Activated T-helper 2 cell treated with anti-CD3 and anti-CD28 coated beads, Interferon-gamma antibody, Interleukin-2, Interleukin-4, amounts not matched to agents 10 μg/mL and 5 μg/mL and 100 μg/mL, durations not matched to agents 14 hours and 24 hours and 36 hours (primary cell): ENCODE measurements at regions not wholly inside any gene's neighbourhood (a gene's known extent, or its start where the extent isn't known, plus 50 kb on each side); places are given as distances from the start of the nearest gene placed in this dataset.
A peak's percentile ranks its signal among the peaks of the same experiment; 100 is the strongest.

ENCODE experiments used
- DNase-seq: peaks from one replicate; pipeline ENCODE4 v3.0.0; 2021; ENCODE audit warnings: low spot score
- H3K27ac Mint-ChIP-seq: one replicate; pipeline ENCODE4 v1.8.0; 2021; ENCODE audit warnings: mixed read lengths
- H3K27me3 Mint-ChIP-seq: one replicate; pipeline ENCODE4 v1.8.0; 2021; ENCODE audit warnings: low read depth, mixed read lengths
- H3K36me3 Mint-ChIP-seq: one replicate; pipeline ENCODE4 v1.8.0; 2021; ENCODE audit warnings: low read depth, mixed read lengths
- H3K4me1 Mint-ChIP-seq: one replicate; pipeline ENCODE4 v1.8.0; 2021; ENCODE audit warnings: low read depth, mixed read lengths
- H3K4me3 Mint-ChIP-seq: one replicate; pipeline ENCODE4 v1.8.0; 2021; ENCODE audit warnings: low read depth, mild to moderate bottlenecking, moderate library complexity, mixed read lengths
- H3K9me3 Mint-ChIP-seq: one replicate; pipeline ENCODE4 v1.8.0; 2021; ENCODE audit warnings: mixed read lengths
- intact Hi-C: fragments of 100-400 bp; cut with micrococcal nuclease; formaldehyde crosslinking; loops from one replicate; pipeline ENCODE4 v1.15.1; 2023

DNA sequence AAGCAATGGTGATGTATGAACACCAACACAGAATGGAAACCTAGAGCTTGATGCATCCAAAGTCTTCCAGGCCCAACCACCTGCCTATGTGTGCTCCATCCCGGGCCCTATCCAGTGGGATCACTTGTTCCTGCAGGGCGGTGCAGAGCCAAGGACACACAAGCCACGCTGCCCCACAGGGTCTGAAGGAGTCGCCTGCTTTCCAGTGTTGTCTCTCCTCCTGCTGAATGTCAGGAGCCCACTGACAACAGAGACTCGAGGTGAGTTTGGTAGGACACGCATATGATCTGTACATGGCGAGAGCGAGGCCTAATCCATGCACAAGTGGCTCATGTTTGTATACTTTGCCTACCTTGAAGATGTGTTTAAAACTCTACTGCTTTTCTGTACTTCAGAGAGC is 70.9 kb upstream of the FHL2 start:
- H3K9me3 Mint-ChIP-seq, result no peaks in the 10 kb centered on the region
- no peak overlapping the region for H3K27ac Mint-ChIP-seq
- no peak for DNase-seq
- peaks cover 13% of the 10 kb centered on the region for H3K4me1 Mint-ChIP-seq
- intact Hi-C loops, result no loop called here
- H3K4me3 Mint-ChIP-seq, result no peak overlapping the region
- H3K36me3 Mint-ChIP-seq, result no peaks in the 10 kb centered on the region
- peaks cover 16% of the 10 kb centered on the region for H3K27me3 Mint-ChIP-seq

- peaks cover 13% of the 10 kb centered on the region for H3K4me1 Mint-ChIP-seq
- peak overlapping the region; percentile 42 for H3K27ac Mint-ChIP-seq
Measured at GRCh38 chr2:105468582-105469042, 69.8 kb upstream of the FHL2 start.

GRCh38 chr2:105464325-105464724 is 65.5 kb upstream of the FHL2 start:
- no peaks in the 10 kb centered on the region for H3K9me3 Mint-ChIP-seq
- H3K4me3 Mint-ChIP-seq, result no peak overlapping the region
- DNase-seq, result no peak
- intact Hi-C loops, result no loop called here
- no peak overlapping the region for H3K27ac Mint-ChIP-seq
- no peaks in the 10 kb centered on the region for H3K36me3 Mint-ChIP-seq
- peaks cover 13% of the 10 kb centered on the region for H3K4me1 Mint-ChIP-seq
- H3K27me3 Mint-ChIP-seq, result peaks cover 13% of the 10 kb centered on the region

More at GRCh38 chr2:105468582-105469042, 69.8 kb upstream of the FHL2 start:
- no peak for DNase-seq
- Mint-ChIP-seq H3K9me3 (no peaks in the 10 kb centered on the region), H3K36me3 (no peaks in the 10 kb centered on the region), H3K27me3 (peaks cover 11% of the 10 kb centered on the region), H3K4me3 (no peak overlapping the region)
- intact Hi-C loops, result no loop called here

GRCh38 chr2:105460048-105460732 is 61.3 kb upstream of the FHL2 start:
- intact Hi-C loops, result no loop called here
- Mint-ChIP-seq H3K36me3 (no peaks in the 10 kb centered on the region), H3K27me3 (peaks cover 9% of the 10 kb centered on the region), H3K9me3 (no peaks in the 10 kb centered on the region), H3K4me3 (no peak overlapping the region), H3K4me1 (no peaks in the 10 kb centered on the region), H3K27ac (no peak overlapping the region)
- no peak for DNase-seq

- intact Hi-C loops, result no loop called here
- Mint-ChIP-seq H3K9me3 (no peaks in the 10 kb centered on the region), H3K27me3 (peaks cover 11% of the 10 kb centered on the region), H3K4me1 (no peaks in the 10 kb centered on the region), H3K27ac (no peak overlapping the region), H3K4me3 (no peak overlapping the region), H3K36me3 (no peaks in the 10 kb centered on the region)
- DNase-seq, result no peak
Measured at GRCh38 chr2:105458076-105458475, 59.2 kb upstream of the FHL2 start.

GRCh38 chr2:105455488-105456003 is 56.7 kb upstream of the FHL2 start:
- intact Hi-C loops, result no loop called here
- peaks cover 14% of the 10 kb centered on the region for H3K27me3 Mint-ChIP-seq
- no peaks in the 10 kb centered on the region for H3K4me1 Mint-ChIP-seq
- H3K36me3 Mint-ChIP-seq, result no peaks in the 10 kb centered on the region
- no peak overlapping the region for H3K4me3 Mint-ChIP-seq
- no peaks in the 10 kb centered on the region for H3K9me3 Mint-ChIP-seq
- no peak overlapping the region for H3K27ac Mint-ChIP-seq
- DNase-seq, result no peak

DNA sequence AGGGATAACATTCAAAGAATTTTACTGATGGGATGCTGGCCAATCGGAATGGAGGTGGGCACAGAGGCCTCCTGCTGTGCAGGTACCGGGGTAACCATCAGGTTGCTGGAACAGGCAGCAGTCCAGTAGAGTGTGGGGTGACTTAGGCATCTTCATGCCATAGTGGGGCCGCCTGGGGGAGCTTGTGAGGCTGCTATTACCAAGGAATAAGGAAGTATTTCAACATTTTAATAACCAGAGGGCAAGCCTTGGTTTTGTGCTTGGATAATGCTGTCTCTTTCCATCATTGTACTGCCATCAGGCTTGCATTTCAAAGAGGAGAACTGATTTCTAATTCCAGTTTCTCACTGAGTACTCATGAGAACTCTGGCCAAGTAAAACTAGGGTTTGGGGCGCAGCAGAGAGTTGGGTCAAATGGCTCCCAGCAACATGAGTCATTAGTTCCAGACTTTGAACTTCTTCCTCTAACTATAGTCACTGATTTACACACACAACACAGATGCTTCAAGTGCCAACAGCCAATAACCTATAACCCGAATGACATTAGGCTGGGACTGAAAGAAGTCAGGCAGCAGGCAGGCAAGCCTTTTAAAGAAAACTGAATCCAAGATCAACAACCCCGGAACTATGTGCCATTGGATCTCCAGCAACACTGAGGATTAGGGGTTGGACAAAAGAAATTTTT is 56.1 kb upstream of the FHL2 start:
- no peak overlapping the region for H3K4me3 Mint-ChIP-seq
- no peak for DNase-seq
- H3K4me1 Mint-ChIP-seq, result no peaks in the 10 kb centered on the region
- H3K27me3 Mint-ChIP-seq, result peaks cover 15% of the 10 kb centered on the region
- H3K36me3 Mint-ChIP-seq, result no peaks in the 10 kb centered on the region
- no peak overlapping the region for H3K27ac Mint-ChIP-seq
- intact Hi-C loops, result no loop called here
- no peaks in the 10 kb centered on the region for H3K9me3 Mint-ChIP-seq

- no peaks in the 10 kb centered on the region for H3K36me3 Mint-ChIP-seq
- H3K27ac Mint-ChIP-seq, result no peak overlapping the region
- no peak for DNase-seq
- no peaks in the 10 kb centered on the region for H3K9me3 Mint-ChIP-seq
- intact Hi-C loops, result no loop called here
- peaks cover 17% of the 10 kb centered on the region for H3K27me3 Mint-ChIP-seq
- no peaks in the 10 kb centered on the region for H3K4me1 Mint-ChIP-seq
- H3K4me3 Mint-ChIP-seq, result no peak overlapping the region
Measured at GRCh38 chr2:105451571-105452166, 52.8 kb upstream of the FHL2 start.

DNA sequence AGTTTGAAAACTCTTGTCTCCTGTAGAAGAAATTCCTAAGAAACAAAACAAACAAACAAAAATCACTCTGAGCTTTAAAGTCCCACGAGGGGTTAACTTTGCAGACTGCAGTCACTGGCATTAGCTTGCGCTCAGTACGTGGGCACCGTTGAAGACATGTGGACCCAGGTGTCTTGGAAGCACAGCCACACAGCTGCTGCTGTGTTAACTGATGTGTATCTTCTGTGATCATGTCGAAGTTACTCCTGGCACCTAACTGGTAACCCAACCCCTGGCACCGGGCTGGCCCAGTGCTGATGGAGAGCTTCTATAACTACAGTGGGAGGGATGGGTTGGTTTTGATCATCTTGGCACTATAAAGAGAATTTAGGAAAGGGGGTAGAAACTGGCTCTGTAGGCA is 51.6 kb upstream of the FHL2 start:
- peaks cover 17% of the 10 kb centered on the region for H3K27me3 Mint-ChIP-seq
- H3K4me3 Mint-ChIP-seq, result no peak overlapping the region
- no peak for DNase-seq
- H3K27ac Mint-ChIP-seq, result no peak overlapping the region
- intact Hi-C loops, result no loop called here
- H3K4me1 Mint-ChIP-seq, result no peaks in the 10 kb centered on the region
- no peaks in the 10 kb centered on the region for H3K9me3 Mint-ChIP-seq
- no peaks in the 10 kb centered on the region for H3K36me3 Mint-ChIP-seq

- intact Hi-C loops, result no loop called here
- no peak overlapping the region for H3K27ac Mint-ChIP-seq
- H3K9me3 Mint-ChIP-seq, result no peaks in the 10 kb centered on the region
- no peaks in the 10 kb centered on the region for H3K4me1 Mint-ChIP-seq
- H3K27me3 Mint-ChIP-seq, result peaks cover 17% of the 10 kb centered on the region
- DNase-seq, result no peak
- no peaks in the 10 kb centered on the region for H3K36me3 Mint-ChIP-seq
- H3K4me3 Mint-ChIP-seq, result no peak overlapping the region
Measured at GRCh38 chr2:105449076-105449475, 50.2 kb upstream of the FHL2 start.
